ENCODE measurements at regions not wholly inside any gene's neighbourhood (a gene's known extent, or its start where the extent isn't known, plus 50 kb on each side); places are given as distances from the start of the nearest gene placed in this dataset.

GRCh38 chr14:88993946-88994345 is 169.5 kb downstream of the TTC8 start:
- no peak for TF ChIP-seq POLR2A (IDR thresholded peaks at IDR 0.05; ENCODE audit: low read depth, low read length)
- DNase-seq (ENCODE audit: insufficient read length, low spot score), result no peak
- no peak for FAIRE-seq

- FAIRE-seq (no peak), DNase-seq (ENCODE audit: insufficient read length, low spot score) (no peak)
- TF ChIP-seq POLR2A (IDR thresholded peaks at IDR 0.05; ENCODE audit: low read depth, low read length), result no peak
Observed at GRCh38 chr14:88995437-88996198, 171.2 kb downstream of the TTC8 start.

DNA sequence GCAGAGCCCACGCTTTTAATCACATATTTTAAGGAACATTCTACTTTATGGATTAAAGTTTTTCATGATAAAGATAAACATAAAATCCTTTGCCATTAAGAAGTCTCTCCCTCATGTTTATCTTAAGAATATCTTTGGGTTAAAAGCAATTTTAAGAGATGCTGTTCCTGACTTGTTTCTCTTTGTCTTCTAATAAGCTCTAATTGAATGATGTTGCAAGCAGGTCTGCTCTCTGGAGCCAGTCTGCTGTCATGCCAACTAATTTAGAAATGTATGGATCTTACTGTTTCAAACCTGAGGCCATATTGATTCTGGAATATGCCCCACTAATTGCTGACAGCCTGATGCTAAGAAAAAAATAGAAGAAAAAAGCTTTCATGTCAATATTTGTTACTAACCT is 173.6 kb downstream of the TTC8 start:
- DNase-seq (ENCODE audit: insufficient read length, low spot score) (no peak), FAIRE-seq (no peak)
- TF ChIP-seq POLR2A (IDR thresholded peaks at IDR 0.05; ENCODE audit: low read depth, low read length), result no peak

GRCh38 chr14:88999137-88999536 is 174.7 kb downstream of the TTC8 start:
- FAIRE-seq (no peak), DNase-seq (ENCODE audit: insufficient read length, low spot score) (no peak)
- no peak for TF ChIP-seq POLR2A (IDR thresholded peaks at IDR 0.05; ENCODE audit: low read depth, low read length)

GRCh38 chr14:89000007-89000942 is 175.8 kb downstream of the TTC8 start:
- TF ChIP-seq POLR2A (IDR thresholded peaks at IDR 0.05; ENCODE audit: low read depth, low read length), result no peak
- FAIRE-seq, result no peak
- DNase-seq (ENCODE audit: insufficient read length, low spot score), result peak; percentile 30

DNA sequence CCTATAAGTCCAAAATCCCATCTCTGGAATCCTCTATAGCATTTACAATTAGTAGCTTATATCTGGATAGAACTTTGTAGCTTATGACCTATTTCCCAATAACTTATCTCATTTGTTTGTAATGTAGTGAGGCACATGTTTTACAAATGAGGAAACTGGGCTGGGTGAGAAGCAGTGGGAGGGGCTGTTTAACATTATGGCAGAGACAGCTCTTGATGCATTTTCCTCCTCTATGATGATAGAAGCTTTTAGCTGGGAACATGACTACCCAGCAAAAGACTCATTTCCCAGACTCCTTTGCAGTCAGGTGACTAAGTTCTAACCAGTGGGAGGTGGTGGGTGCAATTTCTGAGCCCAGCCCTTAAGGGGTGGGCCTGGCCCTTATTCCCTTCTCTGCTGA is 179.7 kb downstream of the TTC8 start:
- no peak for FAIRE-seq
- no peak for TF ChIP-seq POLR2A (IDR thresholded peaks at IDR 0.05; ENCODE audit: low read depth, low read length)

DNA sequence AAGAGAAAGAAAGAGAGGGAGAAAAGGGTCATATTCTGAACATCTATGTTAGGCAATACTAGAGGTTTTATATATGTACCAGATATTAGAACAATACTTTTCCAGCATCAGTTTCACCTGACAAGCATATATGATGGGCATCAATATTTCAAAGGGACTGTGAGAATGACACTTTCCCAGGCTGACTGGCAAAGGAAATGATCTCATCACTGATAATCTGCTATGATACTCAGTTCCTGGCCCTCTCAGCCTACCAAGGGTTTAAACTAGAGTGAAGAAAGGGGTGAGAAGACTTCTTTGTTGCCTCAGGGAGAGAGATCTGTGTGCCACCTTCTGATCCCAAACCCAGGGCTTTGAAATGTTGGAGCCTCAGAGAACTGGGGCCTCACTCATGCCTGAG is 183.5 kb downstream of the TTC8 start:
- no peak for TF ChIP-seq POLR2A (IDR thresholded peaks at IDR 0.05; ENCODE audit: low read depth, low read length)
- DNase-seq (ENCODE audit: insufficient read length, low spot score) (no peak), FAIRE-seq (no peak)

More for the DNA sequence above, 179.7 kb downstream of the TTC8 start:
- DNase-seq (ENCODE audit: insufficient read length, low spot score), result no peak

GRCh38 chr14:89011355-89012281 is 187.2 kb downstream of the TTC8 start:
- TF ChIP-seq POLR2A (IDR thresholded peaks at IDR 0.05; ENCODE audit: low read depth, low read length), result no peak
- FAIRE-seq (no peak), DNase-seq (ENCODE audit: insufficient read length, low spot score) (no peak)

DNA sequence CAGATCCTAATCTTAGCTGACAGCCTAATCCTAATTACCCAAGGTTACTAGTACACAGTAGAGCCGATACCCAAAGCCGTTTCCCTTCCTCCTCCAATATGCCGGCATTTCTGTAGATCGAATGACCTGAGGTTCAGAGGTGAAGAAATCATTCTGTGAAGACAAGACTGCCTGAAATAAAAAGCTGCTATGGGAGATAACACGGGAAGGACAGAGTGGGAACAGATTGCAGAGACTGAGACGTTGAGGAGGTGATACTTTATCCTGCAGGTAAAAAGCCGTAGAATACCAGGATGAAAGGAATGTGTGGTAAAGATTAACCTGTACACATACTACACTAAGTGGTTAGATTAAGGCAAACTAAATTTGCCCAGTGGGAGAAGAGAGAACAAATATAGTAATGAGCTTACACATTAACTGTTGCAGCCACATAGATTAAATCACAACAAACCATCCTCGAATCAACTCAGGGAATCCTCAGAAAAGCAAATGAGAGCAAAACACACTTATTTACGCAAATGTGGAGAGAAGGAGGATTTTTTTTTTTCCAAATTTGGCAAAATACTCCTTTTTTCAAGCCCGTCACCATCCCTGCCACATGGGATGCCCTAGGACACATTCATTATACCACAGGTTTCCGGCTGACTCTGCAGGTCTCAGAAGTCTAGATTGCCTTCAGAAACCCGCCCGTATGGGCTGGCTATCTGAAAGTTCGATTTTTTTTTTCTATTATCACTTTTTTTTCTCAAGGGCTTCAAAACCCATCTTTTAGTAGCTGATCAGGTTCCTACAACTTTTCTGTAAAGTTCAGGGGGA is 188.0 kb downstream of the TTC8 start:
- FAIRE-seq, result no peak
- TF ChIP-seq POLR2A (IDR thresholded peaks at IDR 0.05; ENCODE audit: low read depth, low read length), result no peak
- DNase-seq (ENCODE audit: insufficient read length, low spot score), result no peak

DNA sequence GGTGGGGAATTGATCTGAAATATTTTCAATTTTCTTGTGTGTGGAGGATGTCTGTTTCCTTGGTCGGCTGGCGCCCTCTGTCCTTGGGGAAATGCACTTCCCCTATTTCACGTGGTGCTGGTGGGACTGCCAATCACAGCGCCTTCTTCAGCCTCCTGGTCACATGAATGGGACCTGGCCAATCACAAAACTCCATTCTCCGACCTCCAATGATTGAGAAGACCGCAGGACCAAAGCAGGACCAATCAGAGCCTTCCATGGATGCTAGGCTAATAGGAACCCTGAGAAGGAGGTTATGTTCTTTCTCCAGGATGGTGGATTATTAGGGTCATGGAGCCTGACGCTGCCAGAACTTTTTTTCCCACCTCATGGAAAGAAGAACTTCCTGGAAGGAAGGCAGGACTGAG is 188.7 kb downstream of the TTC8 start:
- DNase-seq (ENCODE audit: insufficient read length, low spot score), result peak; percentile 19
- no peak for FAIRE-seq
- TF ChIP-seq POLR2A (IDR thresholded peaks at IDR 0.05; ENCODE audit: low read depth, low read length), result no peak

DNA sequence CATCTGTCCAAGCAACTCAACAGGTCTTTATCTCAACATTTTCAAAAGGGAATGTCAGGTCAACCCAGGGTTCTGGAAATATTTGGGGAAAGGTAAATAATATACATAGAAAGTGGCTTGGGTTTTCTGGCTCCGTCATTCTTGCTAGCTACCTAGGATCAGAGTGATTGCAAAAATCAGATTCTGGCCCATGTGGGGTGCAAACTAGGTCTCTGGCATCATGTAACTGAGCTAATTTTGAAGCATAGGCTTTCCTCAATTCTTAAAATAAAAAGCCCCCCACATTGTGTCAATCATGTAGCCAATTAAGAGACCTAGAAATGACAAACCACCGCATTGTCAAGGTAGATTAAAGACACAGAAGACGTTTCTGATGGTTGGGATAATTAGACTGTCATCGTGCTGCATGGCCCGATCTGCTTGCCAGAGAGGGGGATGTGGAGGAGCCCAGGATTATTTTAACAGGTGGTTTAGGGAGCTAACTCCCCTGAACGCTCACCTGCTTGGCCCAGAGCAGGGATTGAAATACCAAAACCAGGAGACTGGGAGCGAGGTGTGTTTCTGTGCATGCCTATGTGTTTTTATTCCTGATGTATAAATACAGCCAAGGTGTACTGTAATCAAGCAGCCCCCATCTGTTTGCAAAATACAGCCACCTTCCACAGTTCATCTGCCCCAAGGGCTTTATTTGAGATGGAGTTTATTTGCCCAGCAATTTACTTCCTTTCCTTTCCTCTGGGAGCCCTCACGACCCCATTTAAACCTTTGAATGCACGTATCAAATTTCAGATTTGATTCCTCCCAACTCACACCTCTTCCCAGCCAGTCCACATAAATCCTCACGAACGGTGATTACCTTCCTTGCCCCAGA is 189.5 kb downstream of the TTC8 start:
- no peak for DNase-seq (ENCODE audit: insufficient read length, low spot score)
- no peak for TF ChIP-seq POLR2A (IDR thresholded peaks at IDR 0.05; ENCODE audit: low read depth, low read length)
- FAIRE-seq, result no peak

- no peak for TF ChIP-seq POLR2A (IDR thresholded peaks at IDR 0.05; ENCODE audit: low read depth, low read length)
- no peak for DNase-seq (ENCODE audit: insufficient read length, low spot score)
- FAIRE-seq, result no peak
Observed at GRCh38 chr14:89014569-89014850, 190.1 kb downstream of the TTC8 start.
